ENCODE measurements at regions not wholly inside any gene's neighbourhood (a gene's known extent, or its start where the extent isn't known, plus 50 kb on each side); places are given as distances from the start of the nearest gene placed in this dataset.

- Histone ChIP-seq H3K9me3 (ENCODE audit: control insufficient read depth, insufficient read depth, low read depth, low read length) (no peaks in the 10 kb centered on the region), H3K4me1 (ENCODE audit: control insufficient read depth, insufficient read depth, low read length) (no peaks in the 10 kb centered on the region), H3K4me3 (ENCODE audit: low read depth, low read length) (no peak overlapping the region), H3K36me3 (ENCODE audit: control insufficient read depth in 2 of 2, insufficient read depth in 1 of 2, low read length in 2 of 2) (no peaks in the 10 kb centered on the region), H3K27ac (ENCODE audit: extremely low read depth, low read depth, low read length) (no peak overlapping the region)
- POLR2A ChIA-PET, result no interaction called here
- TF ChIP-seq ZNF366 (tag by site-specific recombination; conservative IDR thresholded peaks at IDR 0.05), result no peak
- CTCF ChIA-PET, result interaction anchor here (0.6 to 1.0 kb wide), 2 partner anchors 63 to 222 kb away, joined by 3 to 4 read pairs; no protein-coding TSS in a partner anchor
These were observed 81.9 kb upstream of the DUSP5 start for GRCh38 chr10:110415809-110416208.

DNA sequence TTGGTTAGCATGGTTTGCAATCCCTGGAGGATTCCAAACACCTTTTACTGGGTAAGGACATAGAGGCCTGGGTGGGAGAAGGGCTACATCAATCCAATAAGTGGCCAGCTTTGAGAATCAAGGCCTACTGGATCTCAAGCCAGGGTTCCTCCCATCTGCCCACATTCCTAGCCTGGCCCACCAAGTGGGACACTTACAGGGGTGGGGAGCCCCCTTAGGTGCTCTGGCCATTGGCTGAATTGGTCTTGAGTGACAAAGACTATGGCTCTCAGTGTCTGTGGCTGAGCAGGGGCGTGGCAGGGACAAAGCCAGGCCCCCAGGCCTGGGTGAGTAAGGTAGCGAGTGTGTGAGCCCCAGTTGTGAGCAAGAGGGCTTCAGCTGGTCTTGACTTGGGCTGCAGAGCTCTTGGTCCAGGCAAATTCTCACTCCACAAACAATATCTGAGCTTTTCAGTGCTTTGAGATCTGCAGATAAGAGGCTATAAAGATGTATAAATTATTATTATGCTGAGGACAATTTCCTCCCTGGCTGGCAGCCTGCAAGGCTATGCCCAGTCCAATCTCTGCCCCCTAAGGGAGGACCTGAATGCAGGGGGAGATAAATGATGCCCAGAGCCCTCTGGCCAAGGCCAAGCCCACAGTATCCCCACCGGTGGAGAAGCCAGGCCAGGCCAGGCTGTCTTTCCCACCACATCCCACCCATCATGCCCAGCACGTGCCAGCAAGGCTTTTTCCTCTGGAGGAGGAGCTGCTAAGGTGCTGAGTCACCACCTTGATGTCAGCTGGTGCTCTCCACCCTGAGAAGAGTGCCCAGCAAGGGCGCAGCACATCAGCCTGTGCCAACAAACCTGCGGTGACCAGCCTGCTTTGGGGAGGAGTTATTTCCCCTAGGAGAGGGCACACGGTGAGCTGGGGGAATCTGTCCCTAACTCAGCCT lies 80.7 kb upstream of the DUSP5 start:
- ChIA-PET POLR2A (no interaction called here), CTCF (interaction anchor here (1.0 to 1.9 kb wide), 2 partner anchors 9 to 64 kb away, joined by 4 to 5 read pairs; no protein-coding TSS in a partner anchor)
- Histone ChIP-seq H3K9me3 (ENCODE audit: control insufficient read depth, insufficient read depth, low read depth, low read length) (no peaks in the 10 kb centered on the region), H3K27ac (ENCODE audit: extremely low read depth, low read depth, low read length) (no peak overlapping the region), H3K4me3 (ENCODE audit: low read depth, low read length) (no peak overlapping the region), H3K36me3 (ENCODE audit: control insufficient read depth in 2 of 2, insufficient read depth in 1 of 2, low read length in 2 of 2) (no peaks in the 10 kb centered on the region), H3K4me1 (ENCODE audit: control insufficient read depth, insufficient read depth, low read length) (no peaks in the 10 kb centered on the region)
- no peak for TF ChIP-seq HOXD13 (CRISPR knock-in tag; IDR thresholded peaks at IDR 0.05; ENCODE audit: borderline replicate concordance)
- TF ChIP-seq ZIC2 (tag by site-specific recombination; IDR thresholded peaks at IDR 0.05), result peak; percentile 66
- peak; percentile 99 for TF ChIP-seq ZNF701 (tag by site-specific recombination; IDR thresholded peaks at IDR 0.05)

DNA sequence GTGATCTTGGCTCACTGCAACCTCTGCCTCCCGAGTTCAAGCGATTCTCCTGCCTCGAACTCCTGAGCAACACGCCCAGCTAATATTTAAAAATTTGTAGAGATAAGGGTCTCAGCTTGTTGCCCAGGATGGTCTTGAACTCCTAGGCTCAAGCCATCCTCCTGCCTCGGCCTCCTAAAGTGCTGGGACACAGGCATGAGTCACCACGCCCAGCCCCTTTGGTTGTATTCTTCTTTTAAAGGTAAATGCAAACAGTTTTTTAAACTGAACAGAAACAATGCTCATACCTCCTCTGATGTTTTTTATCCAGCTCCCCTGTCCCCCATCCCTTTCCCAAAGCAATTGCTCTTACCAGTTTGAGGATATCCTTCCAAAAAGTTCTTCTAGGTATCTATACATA lies 79.5 kb upstream of the DUSP5 start:
- H3K36me3 ChIP-seq (ENCODE audit: control insufficient read depth in 2 of 2, insufficient read depth in 1 of 2, low read length in 2 of 2), result no peaks in the 10 kb centered on the region
- H3K4me1 ChIP-seq (ENCODE audit: control insufficient read depth, insufficient read depth, low read length), result no peaks in the 10 kb centered on the region
- no peak for TF ChIP-seq ZNF394 (tag by site-specific recombination; IDR thresholded peaks at IDR 0.05; ENCODE audit: borderline replicate concordance)
- no peak for TF ChIP-seq ZFP41 (tag by site-specific recombination; IDR thresholded peaks at IDR 0.05; ENCODE audit: borderline replicate concordance)
- no peak for TF ChIP-seq ZNF629 (tag by site-specific recombination; IDR thresholded peaks at IDR 0.05)
- no peak for TF ChIP-seq ZNF785 (tag by site-specific recombination; IDR thresholded peaks at IDR 0.05)
- no peak for TF ChIP-seq KLF17 (tag by site-specific recombination; IDR thresholded peaks at IDR 0.05)
- no peak for TF ChIP-seq ZNF660 (tag by site-specific recombination; IDR thresholded peaks at IDR 0.05)
- no peak overlapping the region for H3K4me3 ChIP-seq (ENCODE audit: low read depth, low read length)
- ChIA-PET POLR2A (interaction anchor here (0.6 kb wide), 1 partner anchor 12 kb away, joined by 4 read pairs; no protein-coding TSS in a partner anchor), CTCF (interaction anchor here (0.7 kb wide), 1 partner anchor 182 kb away, joined by 5 read pairs; no protein-coding TSS in a partner anchor)
- no peaks in the 10 kb centered on the region for H3K9me3 ChIP-seq (ENCODE audit: control insufficient read depth, insufficient read depth, low read depth, low read length)
- no peak overlapping the region for H3K27ac ChIP-seq (ENCODE audit: extremely low read depth, low read depth, low read length)

GRCh38 chr10:110419265-110419664 lies 78.4 kb upstream of the DUSP5 start:
- no peaks in the 10 kb centered on the region for H3K4me1 ChIP-seq (ENCODE audit: control insufficient read depth, insufficient read depth, low read length)
- ChIA-PET CTCF (no interaction called here), POLR2A (no interaction called here)
- no peaks in the 10 kb centered on the region for H3K9me3 ChIP-seq (ENCODE audit: control insufficient read depth, insufficient read depth, low read depth, low read length)
- H3K36me3 ChIP-seq (ENCODE audit: control insufficient read depth in 2 of 2, insufficient read depth in 1 of 2, low read length in 2 of 2), result no peaks in the 10 kb centered on the region
- no peak overlapping the region for H3K4me3 ChIP-seq (ENCODE audit: low read depth, low read length)
- no peak for TF ChIP-seq ZNF837 (tag by site-specific recombination; IDR thresholded peaks at IDR 0.05)
- TF ChIP-seq, protein P1, sequence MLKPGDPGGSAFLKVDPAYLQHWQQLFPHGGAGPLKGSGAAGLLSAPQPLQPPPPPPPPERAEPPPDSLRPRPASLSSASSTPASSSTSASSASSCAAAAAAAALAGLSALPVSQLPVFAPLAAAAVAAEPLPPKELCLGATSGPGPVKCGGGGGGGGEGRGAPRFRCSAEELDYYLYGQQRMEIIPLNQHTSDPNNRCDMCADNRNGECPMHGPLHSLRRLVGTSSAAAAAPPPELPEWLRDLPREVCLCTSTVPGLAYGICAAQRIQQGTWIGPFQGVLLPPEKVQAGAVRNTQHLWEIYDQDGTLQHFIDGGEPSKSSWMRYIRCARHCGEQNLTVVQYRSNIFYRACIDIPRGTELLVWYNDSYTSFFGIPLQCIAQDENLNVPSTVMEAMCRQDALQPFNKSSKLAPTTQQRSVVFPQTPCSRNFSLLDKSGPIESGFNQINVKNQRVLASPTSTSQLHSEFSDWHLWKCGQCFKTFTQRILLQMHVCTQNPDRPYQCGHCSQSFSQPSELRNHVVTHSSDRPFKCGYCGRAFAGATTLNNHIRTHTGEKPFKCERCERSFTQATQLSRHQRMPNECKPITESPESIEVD (tag by site-specific recombination; IDR thresholded peaks at IDR 0.05), result no peak
- no peak for TF ChIP-seq ZNF670 (tag by site-specific recombination; IDR thresholded peaks at IDR 0.05; ENCODE audit: low read depth)
- TF ChIP-seq ZNF660 (tag by site-specific recombination; IDR thresholded peaks at IDR 0.05), result no peak
- no peak for TF ChIP-seq TSHZ1 (tag by site-specific recombination; IDR thresholded peaks at IDR 0.05; ENCODE audit: borderline replicate concordance)
- H3K27ac ChIP-seq (ENCODE audit: extremely low read depth, low read depth, low read length), result no peak overlapping the region
